Mesenchymal stem cell (in vitro differentiated cells and primary cell): ENCODE measurements at regions not wholly inside any gene's neighbourhood (a gene's known extent, or its start where the extent isn't known, plus 50 kb on each side); places are given as distances from the start of the nearest gene placed in this dataset.

Experiments used
- DNase-seq: peaks from one replicate; pipeline ENCODE4 v3.0.0-alpha.2; 2013
- H2AFZ ChIP-seq: one replicate; pipeline ENCODE4 v1.6.1; 2013; ENCODE audit warnings: low read depth, mild to moderate bottlenecking, control low read depth, inconsistent platforms, low read length, moderate library complexity
- H2AK5ac ChIP-seq: 2 replicates; pipeline ENCODE4 v1.6.1; 2013; ENCODE audit warnings: low read length, moderate library complexity, mild to moderate bottlenecking, inconsistent platforms; ENCODE audit not compliant: severe bottlenecking
- H2BK120ac ChIP-seq: one replicate; pipeline ENCODE4 v1.6.1; 2013; ENCODE audit warnings: low read depth, mild to moderate bottlenecking, inconsistent platforms, low read length, moderate library complexity
- H2BK12ac ChIP-seq, 2 experiments: one replicate each; pipeline ENCODE4 v1.6.1; 2013; ENCODE audit warnings: inconsistent platforms in 2 of 2, low read length in 2 of 2, mild to moderate bottlenecking in 2 of 2, moderate library complexity in 2 of 2, control low read depth in 1 of 2
- H2BK15ac ChIP-seq: one replicate; pipeline ENCODE4 v1.6.1; 2013; ENCODE audit warnings: mild to moderate bottlenecking, low read depth, inconsistent platforms; ENCODE audit not compliant: poor library complexity, severe bottlenecking
- H2BK5ac ChIP-seq: 2 replicates; pipeline ENCODE4 v1.6.1; 2013; ENCODE audit warnings: low read depth, mild to moderate bottlenecking, low read length, control low read depth, inconsistent platforms; ENCODE audit not compliant: poor library complexity, severe bottlenecking
- H3K14ac ChIP-seq, 2 experiments: one replicate each; pipeline ENCODE4 v1.6.1; 2013; ENCODE audit warnings: inconsistent platforms in 2 of 2, low read length in 2 of 2, control low read depth in 1 of 2, mild to moderate bottlenecking in 1 of 2, moderate library complexity in 1 of 2
- H3K18ac ChIP-seq, 2 experiments: one replicate each; pipeline ENCODE4 v1.6.1; 2013; ENCODE audit warnings: inconsistent platforms in 2 of 2, low read length in 2 of 2, control low read depth in 1 of 2, low read depth in 1 of 2, mild to moderate bottlenecking in 1 of 2
- H3K23ac ChIP-seq, 2 experiments: one replicate each; pipeline ENCODE4 v1.6.1; 2013; ENCODE audit warnings: inconsistent platforms in 2 of 2, low read length in 2 of 2, mild to moderate bottlenecking in 2 of 2, moderate library complexity in 2 of 2, control low read depth in 1 of 2
- H3K27ac ChIP-seq: 2 replicates; pipeline ENCODE4 v1.5.1; 2013; ENCODE audit warnings: mild to moderate bottlenecking, moderate library complexity, low read length, control low read depth, inconsistent platforms; ENCODE audit not compliant: poor library complexity, severe bottlenecking
- H3K27me3 ChIP-seq, 2 experiments: 2 replicates each; pipeline versions ENCODE4 v1.6.1 to v1.7.0; 2013; ENCODE audit warnings: low read length in 2 of 2, mild to moderate bottlenecking in 2 of 2, moderate library complexity in 2 of 2, control low read depth in 1 of 2, inconsistent platforms in 1 of 2; ENCODE audit not compliant: control insufficient read depth in 1 of 2, insufficient read depth in 1 of 2
- H3K36me3 ChIP-seq, 2 experiments: 2 replicates each; pipeline versions ENCODE4 v1.6.1 to v1.7.0; 2013; ENCODE audit warnings: low read length in 2 of 2, control low read depth in 1 of 2, inconsistent platforms in 1 of 2, low read depth in 1 of 2, mild to moderate bottlenecking in 1 of 2; ENCODE audit not compliant: insufficient read depth in 2 of 2, control insufficient read depth in 1 of 2
- H3K4ac ChIP-seq, 2 experiments: one replicate each; pipeline ENCODE4 v1.6.1; 2013; ENCODE audit warnings: inconsistent platforms in 2 of 2, low read length in 2 of 2, mild to moderate bottlenecking in 2 of 2, moderate library complexity in 2 of 2, control low read depth in 1 of 2, low read depth in 1 of 2
- H3K4me1 ChIP-seq: 2 replicates; pipeline ENCODE4 v1.6.1; 2013; ENCODE audit warnings: low read depth, low read length, control low read depth; ENCODE audit not compliant: control insufficient read depth, insufficient read depth
- H3K4me2 ChIP-seq: 2 replicates; pipeline ENCODE4 v1.6.1; 2013; ENCODE audit warnings: low read length, mild to moderate bottlenecking, inconsistent platforms; ENCODE audit not compliant: poor library complexity, severe bottlenecking
- H3K4me3 ChIP-seq, 2 experiments: 2 replicates each; pipeline versions ENCODE4 v1.5.1 to v1.7.0; 2013; ENCODE audit warnings: low read length in 2 of 2, mild to moderate bottlenecking in 2 of 2, control low read depth in 1 of 2, low read depth in 1 of 2; ENCODE audit not compliant: insufficient read depth in 1 of 2
- H3K79me1 ChIP-seq: replicated peaks from 2 replicates; pipeline ENCODE4 v1.6.1; 2013; ENCODE audit warnings: mild to moderate bottlenecking, control low read depth, low read length, inconsistent platforms; ENCODE audit not compliant: poor library complexity, severe bottlenecking
- H3K9ac ChIP-seq: 2 replicates; pipeline ENCODE4 v1.7.0; 2013; ENCODE audit warnings: mild to moderate bottlenecking, low read length, moderate library complexity
- H3K9me3 ChIP-seq: 2 replicates; pipeline ENCODE4 v1.7.0; 2013; ENCODE audit warnings: mild to moderate bottlenecking, low read length; ENCODE audit not compliant: control insufficient read depth
- H4K8ac ChIP-seq: one replicate; pipeline ENCODE4 v1.6.1; 2013; ENCODE audit warnings: inconsistent platforms, mild to moderate bottlenecking, low read length, moderate library complexity
- H4K91ac ChIP-seq: one replicate; pipeline ENCODE4 v1.6.1; 2013; ENCODE audit warnings: mild to moderate bottlenecking, low read length, inconsistent platforms
- WGBS: methylation state at CpG from one replicate; pipeline ENCODE4 v1.1.7; 2013; ENCODE audit warnings: mixed read lengths; 5-methylcytosine and 5-hydroxymethylcytosine counted together

DNA sequence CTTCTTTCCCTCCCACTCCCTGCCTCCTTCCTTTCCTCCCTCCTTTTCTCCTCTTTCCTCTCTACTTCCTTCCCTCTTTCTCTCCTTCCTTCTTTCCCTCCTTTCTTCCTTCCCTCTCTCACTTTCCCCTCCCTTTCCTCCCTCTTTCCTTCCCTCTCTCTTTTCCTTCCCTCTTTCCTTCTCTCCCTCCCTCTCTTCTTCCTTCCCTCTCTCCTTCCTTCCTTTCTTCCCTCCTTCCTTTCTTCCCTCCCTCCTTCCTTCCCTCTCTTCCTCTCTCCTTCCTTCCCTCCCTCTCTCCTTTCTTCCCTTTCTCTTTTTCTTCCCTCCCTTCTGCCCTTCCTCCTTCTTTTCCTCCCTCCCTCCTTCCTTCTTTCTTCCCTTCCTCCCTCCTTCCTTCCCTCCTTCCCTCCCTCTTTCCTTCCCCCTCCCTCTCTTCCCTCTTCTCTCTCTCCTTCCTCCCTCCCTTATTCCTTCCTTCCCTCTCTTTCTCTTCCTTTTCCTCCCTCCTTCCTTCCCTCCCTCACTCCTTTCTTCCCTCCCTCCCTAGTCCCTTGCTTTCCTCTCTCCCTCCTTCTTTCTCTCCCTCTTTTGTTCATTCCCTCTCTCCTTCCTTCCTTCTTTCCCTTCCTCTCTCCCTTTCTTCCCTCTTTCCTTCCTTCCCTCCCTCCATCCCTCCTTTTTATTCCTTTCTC, 443.9 kb downstream of the ZNF536 start:
- Histone ChIP-seq H3K79me1 (no peaks in the 10 kb centered on the region), H3K9me3 (no peaks in the 10 kb centered on the region), H3K27ac (no peak overlapping the region), H3K4me3 (no peak overlapping the region), H4K91ac (no peak overlapping the region), H2AK5ac (no peak overlapping the region), H3K4ac (no peak overlapping the region), H3K18ac (no peak overlapping the region), H2AFZ (no peak overlapping the region), H3K27me3 (no peaks in the 10 kb centered on the region), H3K23ac (no peak overlapping the region), H2BK12ac (no peak overlapping the region), H2BK5ac (no peak overlapping the region), H2BK15ac (no peak overlapping the region), H3K4me2 (no peak overlapping the region), H2BK120ac (no peak overlapping the region), H3K36me3 (no peaks in the 10 kb centered on the region), H3K4me1 (no peaks in the 10 kb centered on the region), H4K8ac (no peak overlapping the region), H3K14ac (no peak overlapping the region), H3K9ac (no peak overlapping the region)
- DNase-seq, result no peak

DNA sequence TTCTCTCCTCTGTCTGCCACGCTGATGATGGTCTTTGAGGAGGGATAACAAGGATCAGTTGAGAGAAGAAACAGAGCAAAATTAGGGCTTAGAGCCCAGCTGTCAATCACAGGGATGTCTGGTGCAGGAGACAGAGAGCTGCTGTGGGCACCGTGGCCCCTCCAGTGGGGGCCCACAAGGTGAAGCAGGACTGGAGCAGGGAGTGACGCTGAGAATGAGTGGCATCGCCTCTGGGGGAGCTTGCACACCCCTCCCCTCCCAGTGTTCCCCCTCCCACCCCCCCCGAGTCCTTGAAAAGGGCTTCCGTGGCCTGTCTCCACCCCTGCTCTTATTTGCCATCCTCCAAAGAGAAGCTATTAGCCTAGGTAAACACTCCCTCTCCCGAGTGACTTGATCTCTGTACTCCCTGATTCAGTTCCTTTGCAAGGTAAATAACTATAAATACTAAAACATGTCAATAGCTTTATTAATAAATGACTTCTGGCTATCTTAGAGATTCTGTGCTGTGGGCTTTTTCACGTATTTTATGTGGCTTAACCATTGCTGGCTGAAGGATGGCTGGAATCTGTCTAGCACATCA, 440.0 kb downstream of the ZNF536 start:
- 40% methylated on average over 6 of the region's 8 CpGs for WGBS
- H2AK5ac ChIP-seq, result no peak overlapping the region
- H3K9me3 ChIP-seq, result peaks cover 7% of the 10 kb centered on the region
- no peak for DNase-seq
- no peak overlapping the region for H2BK120ac ChIP-seq
- H3K4me3 ChIP-seq, result no peak overlapping the region
- no peaks in the 10 kb centered on the region for H3K27me3 ChIP-seq
- H3K14ac ChIP-seq, result no peak overlapping the region
- H3K27ac ChIP-seq, result no peak overlapping the region
- H4K91ac ChIP-seq, result no peak overlapping the region
- H4K8ac ChIP-seq, result no peak overlapping the region
- no peak overlapping the region for H3K4ac ChIP-seq
- H3K9ac ChIP-seq, result no peak overlapping the region
- no peak overlapping the region for H2BK15ac ChIP-seq
- H2BK12ac ChIP-seq, result no peak overlapping the region
- no peak overlapping the region for H2AFZ ChIP-seq
- no peaks in the 10 kb centered on the region for H3K4me1 ChIP-seq
- H3K4me2 ChIP-seq, result no peak overlapping the region
- H3K23ac ChIP-seq, result no peak overlapping the region
- no peaks in the 10 kb centered on the region for H3K36me3 ChIP-seq
- no peak overlapping the region for H2BK5ac ChIP-seq
- H3K18ac ChIP-seq, result no peak overlapping the region
- no peaks in the 10 kb centered on the region for H3K79me1 ChIP-seq

DNA sequence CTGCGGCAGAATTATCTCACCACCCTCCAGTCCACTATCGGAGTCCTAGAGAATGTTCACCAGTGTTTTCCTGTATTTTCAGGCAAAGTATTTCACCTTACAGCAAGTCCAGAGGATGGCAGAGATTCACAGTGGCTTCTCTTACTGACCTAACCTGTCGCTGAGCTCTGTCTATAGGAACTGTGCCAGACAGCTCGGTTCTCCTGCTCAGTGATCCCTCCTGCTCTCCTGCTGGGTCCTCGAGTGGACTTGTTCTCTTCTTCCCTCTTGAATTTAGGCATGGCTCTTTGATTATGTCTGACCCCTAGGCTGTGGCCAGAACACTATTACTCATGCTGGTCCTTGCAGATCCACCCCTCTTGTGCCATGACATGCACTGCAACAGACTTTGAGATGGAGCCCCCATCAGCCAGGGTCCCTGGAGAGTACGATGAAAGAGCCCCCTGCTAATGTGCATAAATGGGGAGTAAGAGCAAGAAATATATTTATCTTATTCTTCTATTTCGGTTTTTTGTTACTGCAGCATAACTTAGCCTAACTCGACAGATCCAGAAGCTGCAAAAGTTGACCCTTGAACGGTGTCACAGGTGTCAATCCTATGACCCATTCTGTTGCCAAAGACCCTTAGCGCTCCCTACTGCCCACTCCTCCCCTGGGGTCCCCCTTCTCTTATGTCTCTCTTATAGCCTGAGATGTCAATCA, 439.4 kb downstream of the ZNF536 start:
- Histone ChIP-seq H3K4me3 (no peak overlapping the region), H2BK120ac (no peak overlapping the region), H3K4ac (no peak overlapping the region), H3K27me3 (no peaks in the 10 kb centered on the region), H3K36me3 (no peaks in the 10 kb centered on the region), H2AFZ (no peak overlapping the region), H3K14ac (no peak overlapping the region), H3K79me1 (no peaks in the 10 kb centered on the region), H4K91ac (no peak overlapping the region), H3K23ac (no peak overlapping the region), H4K8ac (no peak overlapping the region), H3K18ac (no peak overlapping the region), H3K27ac (no peak overlapping the region), H2BK15ac (no peak overlapping the region), H3K4me1 (no peaks in the 10 kb centered on the region), H3K9ac (no peak overlapping the region), H2BK12ac (no peak overlapping the region), H3K4me2 (no peak overlapping the region), H2AK5ac (no peak overlapping the region), H3K9me3 (peaks cover 10% of the 10 kb centered on the region), H2BK5ac (no peak overlapping the region)
- WGBS, result 78% methylated on average over 8 of the region's 10 CpGs
- no peak for DNase-seq

DNA sequence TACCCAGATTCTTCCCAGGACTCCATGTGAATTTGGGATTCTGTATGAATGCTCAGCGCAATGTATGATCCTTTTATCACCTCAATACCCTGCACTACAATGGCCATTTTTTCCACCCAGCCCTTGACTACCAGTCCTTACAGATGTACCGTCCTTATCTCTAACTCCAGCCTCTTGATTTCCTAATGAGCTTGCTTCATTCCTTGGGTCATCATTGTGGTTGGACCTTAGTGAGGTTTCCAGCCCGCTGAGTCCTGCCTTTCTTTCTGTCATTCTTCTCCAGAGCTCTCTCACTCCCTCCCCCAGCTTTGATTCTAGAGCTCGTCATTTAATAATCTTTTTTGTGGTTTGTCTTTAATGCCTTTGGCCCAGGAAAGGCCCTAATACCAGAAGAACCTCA, 438.5 kb downstream of the ZNF536 start:
- no peak for DNase-seq
- H3K23ac ChIP-seq, result no peak overlapping the region
- no peaks in the 10 kb centered on the region for H3K27me3 ChIP-seq
- no peak overlapping the region for H2AFZ ChIP-seq
- H3K4ac ChIP-seq, result no peak overlapping the region
- H3K36me3 ChIP-seq, result no peaks in the 10 kb centered on the region
- no peak overlapping the region for H2AK5ac ChIP-seq
- no peak overlapping the region for H2BK5ac ChIP-seq
- H3K4me3 ChIP-seq, result no peak overlapping the region
- no peak overlapping the region for H3K27ac ChIP-seq
- H3K18ac ChIP-seq, result no peak overlapping the region
- H3K79me1 ChIP-seq, result no peaks in the 10 kb centered on the region
- no peaks in the 10 kb centered on the region for H3K4me1 ChIP-seq
- no peak overlapping the region for H3K9ac ChIP-seq
- no peak overlapping the region for H2BK15ac ChIP-seq
- H4K91ac ChIP-seq, result no peak overlapping the region
- no peak overlapping the region for H2BK12ac ChIP-seq
- peaks cover 10% of the 10 kb centered on the region for H3K9me3 ChIP-seq
- no peak overlapping the region for H2BK120ac ChIP-seq
- H3K4me2 ChIP-seq, result no peak overlapping the region
- WGBS, result 71% methylated on average over 3 of the region's 4 CpGs
- H3K14ac ChIP-seq, result no peak overlapping the region
- no peak overlapping the region for H4K8ac ChIP-seq
